ENCODE measurements at regions not wholly inside any gene's neighbourhood (a gene's known extent, or its start where the extent isn't known, plus 50 kb on each side); places are given as distances from the start of the nearest gene placed in this dataset.

DNA sequence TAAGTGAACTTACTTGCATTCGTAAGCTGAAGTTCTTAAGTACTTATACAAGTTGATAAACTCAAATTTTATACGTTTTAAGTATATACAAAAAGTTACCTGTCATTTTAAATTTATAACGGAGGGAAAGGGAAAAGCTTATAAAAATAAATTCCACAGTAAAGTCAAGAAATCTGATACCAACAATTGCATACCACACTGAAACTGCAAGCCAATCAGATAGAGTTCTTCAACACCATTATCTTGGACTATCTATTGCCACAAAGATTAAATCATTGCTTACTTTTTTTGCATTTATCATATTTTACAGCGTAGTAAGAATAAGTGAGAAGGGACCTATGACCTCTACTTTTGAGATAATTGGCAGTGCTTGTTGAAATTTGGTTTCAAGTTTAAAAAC, 386.7 kb downstream of the TFAP2A start:
- DNase-seq = no peak

DNA sequence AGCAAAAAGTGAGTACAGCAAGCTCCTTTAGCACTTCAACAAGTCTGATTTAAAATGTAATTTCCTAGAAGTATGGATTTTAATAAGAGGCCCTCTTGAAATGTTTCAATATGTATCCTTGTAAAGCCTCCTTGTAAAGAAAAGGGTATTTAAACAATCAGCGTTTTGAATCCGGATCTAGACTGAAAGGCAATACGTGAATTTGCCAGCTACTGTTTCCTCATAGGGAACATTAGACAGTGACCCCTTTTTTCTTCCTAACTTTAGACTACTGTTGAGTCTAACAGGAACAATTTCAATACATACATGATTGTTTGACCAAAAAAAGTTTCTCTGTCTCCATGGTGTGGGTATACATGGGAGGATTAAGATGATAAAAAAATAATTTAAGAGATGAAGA, 395.0 kb downstream of the TFAP2A start:
- no peak for DNase-seq

DNA sequence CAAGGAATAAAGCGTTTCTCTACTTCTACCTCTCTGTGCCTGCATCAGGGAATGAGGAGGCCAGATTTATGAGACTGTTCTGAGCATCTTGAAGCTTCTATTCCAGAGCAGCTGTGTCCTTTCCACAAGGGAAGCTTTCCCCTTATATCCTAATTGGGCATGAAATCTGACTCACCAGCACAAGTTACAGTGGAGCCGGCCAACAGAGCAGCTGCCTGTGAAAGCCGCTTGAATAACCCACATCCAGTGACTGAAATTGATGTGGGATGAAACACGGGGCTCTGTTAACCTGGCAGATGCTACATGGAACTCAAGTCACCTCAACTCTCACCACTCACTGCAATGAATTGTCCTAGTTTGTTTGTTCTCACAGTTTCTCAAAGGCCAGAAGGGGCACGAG, 400.3 kb downstream of the TFAP2A start:
- no peak for DNase-seq

DNA sequence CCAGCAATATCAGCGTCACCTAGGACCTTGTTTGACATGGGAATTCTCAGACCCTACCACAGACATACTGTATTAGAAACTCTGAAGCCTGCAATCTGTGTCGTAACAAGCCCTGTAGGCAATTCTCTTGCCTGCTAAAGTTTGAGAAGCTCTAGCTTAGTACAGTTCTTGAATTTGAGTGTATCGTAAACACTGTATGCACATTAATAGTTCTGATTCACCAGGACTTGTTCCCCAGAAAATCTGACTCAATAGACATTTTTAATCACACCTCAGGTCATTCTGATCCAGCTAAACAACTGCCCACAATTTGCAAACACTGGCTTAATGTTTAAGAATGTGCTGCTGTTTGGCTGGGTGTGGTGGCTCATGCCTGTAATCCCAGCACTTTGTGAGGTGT, 414.3 kb downstream of the TFAP2A start:
- no peak for DNase-seq

DNA sequence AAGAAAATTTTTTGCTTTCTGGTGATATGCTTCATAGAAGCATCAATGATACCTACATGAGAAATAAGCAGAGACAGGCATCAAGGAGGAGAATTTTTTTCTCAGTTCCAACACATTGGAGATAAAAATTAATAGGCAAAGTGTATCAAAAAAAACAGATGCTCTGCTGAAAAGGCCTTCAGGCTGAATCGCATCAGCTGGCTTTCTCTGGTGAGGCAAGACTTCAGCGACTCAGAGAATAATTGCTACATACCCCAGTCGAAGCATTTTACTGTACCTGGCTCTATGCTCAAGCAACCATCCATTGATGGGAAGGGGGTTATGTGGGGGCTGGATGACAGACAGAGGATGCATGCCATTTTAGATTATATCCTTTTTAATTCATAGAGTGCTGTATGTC, 415.1 kb downstream of the TFAP2A start:
- no peak for DNase-seq

DNA sequence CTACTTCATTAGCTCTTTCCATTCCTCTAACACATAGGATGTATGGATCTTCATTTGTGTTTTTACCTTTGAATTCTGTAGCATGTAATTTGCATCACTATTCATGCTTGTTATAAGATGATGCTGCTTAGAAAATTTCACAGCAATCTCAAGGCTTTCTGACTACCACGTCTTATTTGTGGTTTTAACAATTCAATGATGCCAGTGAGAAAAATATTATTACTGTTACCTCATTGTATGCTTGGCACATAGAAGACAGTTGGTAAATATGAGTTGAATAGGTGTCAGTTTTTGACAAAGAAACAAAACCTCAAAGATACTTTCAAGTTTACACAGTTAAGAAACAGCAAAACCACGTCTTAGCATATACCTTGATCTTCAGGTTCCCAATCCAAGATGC, 428.6 kb downstream of the TFAP2A start:
- DNase-seq = no peak

DNA sequence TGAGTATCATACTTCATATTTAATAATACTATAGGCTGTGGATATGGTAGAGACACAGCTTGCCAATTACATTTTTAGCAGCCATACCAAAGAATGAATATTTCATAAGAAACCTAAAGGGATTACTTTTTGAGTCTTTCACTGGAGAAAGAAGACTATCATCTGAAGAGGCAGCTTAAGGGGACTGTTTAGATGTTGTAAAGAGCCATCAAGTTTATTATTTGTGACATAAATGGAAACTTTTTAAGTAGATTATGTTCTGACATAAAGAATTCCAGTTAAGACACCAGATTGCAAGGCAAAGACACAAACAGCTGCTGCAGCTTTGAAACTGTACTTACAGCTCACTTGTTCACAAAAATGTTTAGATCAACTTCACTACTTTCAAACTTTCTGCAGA, 429.4 kb downstream of the TFAP2A start:
- DNase-seq = no peak

DNA sequence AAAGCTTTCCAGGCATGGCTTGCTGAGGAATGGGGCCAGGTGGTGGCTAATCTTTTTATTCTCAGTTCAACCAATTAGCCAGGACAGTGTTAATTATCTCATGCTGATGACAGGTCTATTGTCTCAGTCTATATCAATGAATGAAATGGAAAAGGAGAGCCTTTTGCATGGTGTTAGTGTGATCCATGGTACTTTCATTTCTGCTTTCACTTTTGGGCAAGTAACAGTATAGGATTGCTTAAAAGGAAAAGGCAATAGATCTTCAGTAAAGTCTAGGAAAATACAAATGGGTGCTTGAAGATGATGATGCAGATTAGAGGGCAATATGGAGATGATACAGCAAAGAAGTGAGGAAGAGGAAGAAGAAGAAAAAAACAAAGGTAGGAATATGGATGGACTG, 430.3 kb downstream of the TFAP2A start:
- DNase-seq = no peak

DNA sequence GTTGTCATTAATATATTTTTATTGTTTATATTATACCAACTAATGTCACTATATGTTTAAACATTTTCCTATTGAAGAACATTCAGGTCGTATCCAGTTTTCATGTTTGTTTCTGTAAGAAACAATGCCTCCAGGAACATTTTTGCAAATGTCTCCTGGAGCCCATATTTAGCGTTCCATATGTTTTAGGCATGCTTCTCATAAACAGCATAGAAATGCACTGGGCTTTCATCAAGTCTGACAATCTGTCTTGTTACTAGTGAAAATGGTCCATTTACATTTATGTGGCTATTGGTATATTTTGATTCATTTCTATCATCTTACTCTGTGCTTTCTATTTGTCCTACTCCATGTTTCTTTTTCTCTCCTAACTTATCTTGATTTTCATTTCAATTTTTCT, 431.7 kb downstream of the TFAP2A start:
- DNase-seq = no peak

DNA sequence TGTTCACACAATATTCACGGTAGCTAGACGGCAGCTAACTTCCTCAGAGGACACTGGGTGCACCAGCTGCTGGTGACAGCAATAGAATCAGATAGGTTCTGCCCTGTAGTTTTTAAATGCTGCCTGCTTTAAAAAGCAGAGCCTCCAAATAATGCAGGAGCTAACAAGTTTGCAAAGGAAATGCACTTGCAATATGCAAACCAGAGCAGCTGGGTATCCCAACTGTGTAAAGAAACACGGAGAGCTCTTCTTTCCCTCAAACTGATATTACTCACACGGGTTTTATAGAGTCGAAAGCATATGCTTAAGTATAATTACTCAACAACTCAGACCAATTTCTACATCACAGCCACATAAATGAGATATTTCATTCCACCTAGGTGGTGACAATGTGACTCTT, 432.7 kb downstream of the TFAP2A start:
- no peak for DNase-seq

DNA sequence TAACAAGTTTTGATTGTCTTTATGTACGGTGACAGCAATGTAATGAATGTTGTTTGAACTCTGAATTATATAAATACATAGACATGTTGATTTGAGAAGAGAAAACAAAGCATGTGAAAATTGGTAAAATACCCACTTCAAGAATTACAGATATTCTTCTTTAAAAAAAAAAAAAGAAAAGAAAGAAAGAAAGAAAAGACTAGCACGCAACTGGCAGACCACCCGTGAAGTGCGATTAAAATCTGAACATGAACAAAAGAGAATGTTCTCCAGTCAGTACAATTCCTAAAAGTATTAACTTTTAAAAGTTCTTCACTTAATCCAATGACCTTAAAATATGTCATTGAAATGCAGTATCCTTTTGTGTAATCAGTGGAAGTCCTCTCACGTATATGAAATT, 434.9 kb downstream of the TFAP2A start:
- DNase-seq = no peak

DNA sequence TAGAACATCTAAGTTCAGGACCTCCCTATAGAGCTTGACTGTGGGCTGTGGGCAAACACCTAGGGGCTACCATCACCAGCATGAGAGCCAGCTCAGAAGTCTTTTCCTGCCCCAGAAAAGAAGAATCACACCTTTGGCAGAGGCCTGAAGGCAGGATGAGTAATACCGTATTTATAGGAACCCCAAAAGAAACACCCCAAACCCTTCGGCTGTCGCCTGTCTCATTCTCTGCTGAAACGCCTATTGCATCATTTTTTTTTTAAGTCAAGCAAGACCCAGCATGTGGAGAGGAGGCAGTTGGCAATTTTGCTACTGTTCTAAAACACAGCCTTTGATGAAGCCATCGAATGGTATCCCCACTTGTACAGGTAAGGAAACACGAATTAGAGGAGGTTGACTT, 436.4 kb downstream of the TFAP2A start:
- DNase-seq = no peak

DNA sequence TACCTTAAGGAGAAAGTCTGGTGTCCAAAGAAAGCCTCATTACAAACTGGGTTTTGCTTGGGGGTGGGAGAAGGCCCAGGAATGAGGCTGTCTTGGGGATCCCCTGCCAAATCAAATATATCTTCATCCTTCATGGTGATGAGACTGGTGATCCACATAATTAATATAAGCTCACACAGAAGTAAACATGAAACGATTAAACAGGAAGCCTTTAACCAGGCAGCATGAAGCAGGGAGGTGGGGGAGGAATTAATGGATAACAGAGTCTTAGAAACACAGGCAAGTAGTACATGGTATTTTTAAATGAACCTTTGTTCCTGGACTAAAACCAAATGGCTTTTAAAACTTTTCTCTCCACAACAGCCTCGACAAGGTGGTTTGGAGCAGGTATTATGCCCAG, 437.5 kb downstream of the TFAP2A start:
- DNase-seq = no peak

DNA sequence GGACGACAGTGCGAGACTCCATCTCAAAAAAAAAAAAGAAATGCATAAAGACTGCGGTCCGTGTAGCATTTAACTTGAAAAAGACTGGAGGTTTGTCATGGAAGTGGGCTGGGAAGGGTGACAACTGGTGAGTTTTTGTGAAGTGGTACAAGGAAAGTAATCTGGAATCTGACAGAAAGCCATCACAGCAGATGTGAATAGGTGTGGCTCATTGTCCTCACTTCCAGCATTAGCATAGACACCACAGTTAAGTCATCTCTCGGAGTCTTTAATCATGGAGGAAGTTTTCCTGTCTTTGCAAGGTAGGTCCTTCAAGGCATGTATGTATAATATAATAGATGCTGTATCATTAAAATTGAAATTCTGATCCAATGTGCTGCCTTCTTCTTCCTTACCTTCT, 453.2 kb downstream of the TFAP2A start:
- no peak for DNase-seq

DNA sequence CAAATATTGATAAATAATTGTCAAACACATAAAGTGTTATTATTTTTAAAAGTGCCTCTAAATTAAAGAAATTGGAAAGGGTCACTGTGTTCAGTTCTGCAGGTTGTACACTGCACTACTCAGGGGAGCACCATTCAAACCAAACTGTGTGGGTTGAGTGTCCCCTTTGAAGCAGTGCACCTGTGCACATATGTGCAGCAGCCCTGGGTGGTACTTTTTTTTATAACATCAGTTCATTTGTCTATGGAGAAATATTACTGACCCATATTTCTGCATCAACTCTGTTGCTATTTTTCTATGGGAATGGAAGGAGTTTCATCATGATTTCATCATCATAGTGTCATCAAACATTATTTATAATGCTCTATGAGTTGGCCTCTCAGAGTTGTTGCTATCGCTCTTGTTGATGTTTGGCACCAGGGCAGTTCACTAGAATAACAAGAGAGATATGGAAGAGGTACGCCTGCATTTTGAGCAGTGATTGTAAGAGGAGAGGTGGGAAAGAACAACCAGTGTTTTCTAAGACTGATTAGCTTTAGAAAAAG, 457.6 kb downstream of the TFAP2A start:
- no peak for DNase-seq

DNA sequence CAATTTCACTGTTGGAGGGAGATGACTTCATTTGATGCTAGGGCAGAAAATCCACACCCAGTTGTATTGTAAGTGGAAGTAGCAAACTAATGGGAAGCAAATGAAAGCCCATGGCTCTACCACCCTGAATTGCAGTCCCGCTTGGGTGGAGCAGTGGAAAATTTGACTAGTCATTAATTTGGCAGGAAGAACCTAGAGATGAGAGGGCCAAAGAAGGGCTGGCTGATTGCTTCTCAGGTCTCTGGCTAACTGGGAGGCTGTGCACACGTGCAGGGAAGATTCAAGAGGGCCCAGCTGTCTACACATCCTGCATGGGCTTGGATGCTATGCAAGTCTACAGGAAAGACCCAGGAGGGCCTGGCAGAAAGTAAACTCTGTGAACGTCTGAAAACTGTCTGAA, 466.2 kb downstream of the TFAP2A start:
- no peak for DNase-seq

DNA sequence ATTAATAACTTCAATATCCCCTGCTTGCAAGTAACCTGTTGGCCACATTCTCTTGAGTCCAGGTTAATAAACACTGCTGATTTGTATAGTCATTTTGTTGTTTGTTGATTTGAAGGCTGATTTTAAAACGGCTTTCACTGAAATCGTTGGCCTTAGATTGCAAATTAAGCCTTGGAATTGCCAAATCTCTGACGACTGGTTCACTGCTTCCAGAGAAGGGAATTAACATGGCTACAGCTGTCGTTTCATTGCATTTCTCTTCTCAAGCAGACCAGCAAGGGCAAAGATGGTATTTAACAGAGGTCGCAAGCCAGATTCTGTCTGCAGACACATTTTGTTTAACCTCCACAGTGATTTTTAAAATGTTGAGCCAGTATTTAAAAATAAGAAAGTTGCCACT, 470.9 kb downstream of the TFAP2A start:
- no peak for DNase-seq

DNA sequence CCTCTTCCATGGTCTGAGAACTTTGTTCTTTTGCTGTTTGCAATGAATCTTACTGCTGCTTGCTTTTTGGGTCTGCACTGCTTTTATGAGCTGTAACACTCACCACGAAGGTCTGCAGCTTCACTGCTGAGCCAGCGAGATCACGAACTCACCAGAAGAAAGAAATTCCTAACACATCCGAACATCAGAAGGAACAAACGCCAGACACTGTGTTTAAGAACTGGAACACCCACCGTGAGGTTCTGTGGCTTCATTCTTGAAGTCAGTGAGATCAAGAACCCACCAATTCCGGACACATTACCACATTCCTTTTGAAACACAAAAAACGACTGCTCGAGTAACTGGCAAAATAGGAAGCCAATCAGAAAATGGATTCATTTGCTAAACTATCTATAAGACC, 471.8 kb downstream of the TFAP2A start:
- DNase-seq = no peak

DNA sequence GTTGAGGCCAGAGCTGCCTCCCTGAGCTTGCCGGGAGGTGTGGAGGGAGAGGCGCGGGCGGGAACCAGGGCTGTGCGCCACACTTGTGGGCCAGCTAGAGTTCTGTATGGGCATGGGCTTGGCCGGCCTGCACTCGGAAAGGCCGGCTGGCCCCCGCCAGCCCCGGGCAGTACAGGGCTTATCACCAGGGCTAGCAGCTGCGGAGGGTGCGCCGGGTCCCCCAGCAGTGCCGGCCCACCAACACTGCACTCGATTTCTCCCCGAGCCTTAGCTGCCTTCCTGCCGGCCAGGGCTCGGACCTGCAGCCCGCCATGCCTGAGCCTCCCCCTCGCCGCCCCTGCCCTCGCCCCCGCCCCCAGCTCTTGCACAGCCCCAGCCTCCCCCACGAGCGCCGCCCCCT, 472.7 kb downstream of the TFAP2A start:
- no peak for DNase-seq

DNA sequence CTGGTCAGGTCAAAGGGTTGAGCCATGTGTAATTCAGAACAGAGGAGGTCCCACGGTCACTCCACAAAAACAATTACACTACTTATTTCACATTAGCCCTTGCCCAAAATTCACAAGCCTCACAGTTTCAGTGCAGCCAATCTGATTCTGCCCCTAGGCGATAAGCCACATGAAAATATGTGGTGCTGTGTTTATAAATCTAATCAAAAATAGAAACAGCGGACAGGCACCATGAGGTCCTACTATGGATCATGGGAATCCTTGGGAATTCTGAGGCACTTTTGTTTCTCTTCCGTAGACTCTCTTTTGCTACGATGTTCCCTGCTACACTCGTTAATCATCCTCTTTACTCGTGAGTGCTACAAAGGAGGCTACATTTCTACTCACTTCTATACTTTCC, 476.1 kb downstream of the TFAP2A start:
- no peak for DNase-seq

DNA sequence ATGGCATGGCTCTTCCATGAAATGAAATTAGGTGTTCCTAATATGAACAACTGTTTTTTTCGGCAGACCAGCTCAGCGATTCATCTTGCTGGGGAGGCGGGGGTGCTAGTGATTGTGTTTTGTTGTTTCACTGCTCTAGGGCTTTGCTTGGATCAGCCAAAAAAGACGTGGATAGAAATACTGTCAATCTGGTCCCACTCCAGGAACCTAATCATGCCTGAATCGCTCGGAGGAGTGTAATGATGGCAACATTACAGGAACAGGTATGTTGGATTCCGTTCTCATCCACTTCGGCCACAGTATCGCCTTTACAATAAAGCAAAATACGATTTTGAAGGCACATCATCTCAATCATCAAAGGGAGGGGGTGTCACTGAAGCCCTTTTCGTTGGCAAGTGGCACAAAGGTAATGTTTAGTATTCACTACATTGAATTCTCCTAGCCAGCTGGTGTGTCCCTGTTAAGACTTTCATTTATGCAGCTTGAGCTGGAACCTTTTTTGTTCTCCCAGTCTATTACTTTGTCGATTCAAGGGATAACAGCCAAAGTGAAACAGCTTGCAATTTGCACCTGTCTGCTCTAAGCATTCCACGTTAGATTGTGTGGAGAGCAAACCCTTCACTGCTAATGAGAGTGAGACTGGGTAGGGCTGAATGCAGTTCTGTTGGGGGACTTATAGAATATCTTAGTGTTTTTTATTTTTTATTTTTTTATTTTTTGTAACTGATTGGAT, 477.7 kb downstream of the TFAP2A start:
- DNase-seq = no peak

DNA sequence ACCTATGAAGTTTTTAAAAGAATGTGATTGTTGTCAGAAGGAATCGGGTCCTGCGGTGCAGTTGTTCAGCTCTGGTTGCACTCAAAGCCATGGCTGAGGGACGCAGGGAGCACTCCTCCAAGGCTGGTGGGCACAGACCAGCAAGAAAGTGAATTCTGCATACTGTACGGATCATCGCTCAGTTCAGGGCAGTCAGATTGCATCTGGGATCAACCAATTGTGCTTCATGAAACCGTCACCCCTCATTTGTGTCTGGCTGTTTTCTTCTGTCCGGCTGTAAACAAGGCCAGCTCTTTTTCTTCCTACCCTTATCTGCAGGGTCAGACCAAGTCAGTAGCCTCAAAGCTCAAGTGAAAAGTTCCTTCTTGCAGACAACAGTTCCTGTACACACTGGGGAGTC, 478.3 kb downstream of the TFAP2A start:
- no peak for DNase-seq

DNA sequence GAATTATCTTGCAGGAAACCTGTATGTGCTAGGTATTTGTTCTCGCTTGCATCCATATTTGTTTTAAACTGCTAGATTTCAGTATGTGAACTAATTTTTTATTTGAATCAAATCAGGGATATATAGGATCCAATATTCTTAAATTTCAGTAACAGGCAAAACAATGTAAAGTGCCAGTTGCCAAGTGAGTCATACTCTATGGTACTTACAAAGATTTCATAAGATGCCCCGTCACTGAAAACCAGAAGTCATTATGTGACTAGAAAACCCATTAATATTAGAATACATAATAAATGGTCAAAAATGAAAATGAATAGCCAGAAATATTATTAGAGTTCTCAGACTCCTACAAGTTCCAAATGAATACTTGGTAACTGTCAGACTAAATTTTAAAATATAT, 481.2 kb downstream of the TFAP2A start:
- DNase-seq = no peak

DNA sequence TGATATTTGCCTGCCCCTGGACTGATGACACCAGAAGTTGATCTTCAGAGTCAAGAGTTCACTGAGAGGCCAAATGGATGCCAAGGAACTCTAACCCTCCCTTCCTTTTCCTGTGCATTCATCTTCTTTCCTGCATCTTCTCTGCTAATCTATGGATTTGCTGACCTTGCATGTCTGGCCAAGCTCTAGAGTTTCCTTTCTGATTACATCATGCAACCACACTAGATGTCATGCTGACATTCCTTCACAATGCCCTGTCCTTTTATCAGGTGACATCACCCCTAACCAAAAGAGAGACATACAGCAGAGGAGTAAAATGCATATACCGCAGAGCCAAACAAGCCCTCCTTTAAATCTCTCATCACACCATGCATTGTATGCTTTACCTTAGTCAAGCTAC, 487.6 kb downstream of the TFAP2A start:
- DNase-seq = no peak

DNA sequence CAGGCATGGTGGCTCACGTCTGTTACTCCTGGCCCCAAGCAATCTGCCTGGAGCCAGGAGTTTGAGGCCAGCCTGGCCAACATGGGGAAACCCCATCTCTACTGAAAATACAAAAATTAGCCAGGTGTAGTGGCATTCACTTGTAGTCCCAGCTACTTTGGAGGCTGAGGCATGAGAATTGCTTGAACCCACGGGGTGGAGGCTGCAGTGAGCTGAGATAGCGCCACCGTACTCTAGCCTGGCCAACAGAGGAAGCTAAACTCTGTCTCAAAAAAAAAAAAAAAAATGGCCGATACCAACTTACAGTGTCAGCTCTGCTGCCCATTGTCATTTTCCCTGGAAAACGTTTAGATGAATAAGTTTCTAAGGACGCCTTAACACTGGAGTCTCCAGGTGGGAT, 489.9 kb downstream of the TFAP2A start:
- no peak for DNase-seq
